ENCODE measurements at regions not wholly inside any gene's neighbourhood (a gene's known extent, or its start where the extent isn't known, plus 50 kb on each side); places are given as distances from the start of the nearest gene placed in this dataset.

DNA sequence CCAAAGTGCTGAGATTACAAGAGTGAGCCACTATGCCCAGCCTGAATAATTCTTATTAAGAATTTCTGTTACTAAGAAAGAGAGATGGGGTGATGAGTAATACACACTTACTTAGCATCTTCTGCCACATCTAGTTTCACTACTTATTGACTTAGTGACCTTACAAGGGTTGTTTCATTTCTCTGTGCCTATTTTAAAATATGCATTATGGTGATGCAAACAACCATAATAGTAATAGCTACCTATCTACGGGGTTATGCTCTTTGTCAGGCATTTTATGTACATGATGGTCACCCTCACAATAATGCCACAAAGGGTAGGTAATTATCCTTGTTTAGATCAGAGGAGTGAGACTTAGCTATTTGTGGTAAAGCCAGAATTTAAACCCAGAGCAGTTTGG is 499.0 kb upstream of the SGCD start:
- Histone ChIP-seq H3K4me2 (ENCODE audit: low read length) (no peak overlapping the region), H3K27ac (ENCODE audit: low read depth, low read length) (no peak overlapping the region), H3K9ac (ENCODE audit: low read length) (no peak overlapping the region), H4K20me1 (ENCODE audit: insufficient read depth, low read length) (no peaks in the 10 kb centered on the region), H3K9me3 (ENCODE audit: insufficient read depth, low read depth, low read length) (no peaks in the 10 kb centered on the region), H3K4me1 (ENCODE audit: insufficient read depth, low read length) (no peaks in the 10 kb centered on the region), H2AFZ (ENCODE audit: low read depth, low read length) (no peak overlapping the region), H3K79me2 (ENCODE audit: insufficient read depth, low read length) (no peaks in the 10 kb centered on the region), H3K27me3 (ENCODE audit: insufficient read depth, low read length) (no peaks in the 10 kb centered on the region), H3K4me3 (ENCODE audit: insufficient read depth, low read depth, low read length) (no peak overlapping the region), H3K36me3 (ENCODE audit: insufficient read depth, low read length) (no peaks in the 10 kb centered on the region)
- DNase-seq (ENCODE audit: low read depth): no peak
- H3K36me3 Mint-ChIP-seq (ENCODE audit: low read depth, unreplicated experiment): no peaks in the 10 kb centered on the region
- no peak overlapping the region for H3K4me3 Mint-ChIP-seq (ENCODE audit: unreplicated experiment)
- H3K27me3 Mint-ChIP-seq (ENCODE audit: low read depth, unreplicated experiment): peaks cover 4% of the 10 kb centered on the region
- no peaks in the 10 kb centered on the region for H3K9me3 Mint-ChIP-seq (ENCODE audit: unreplicated experiment)
- no peak overlapping the region for H3K27ac Mint-ChIP-seq (ENCODE audit: unreplicated experiment)
- no peak for TF ChIP-seq EZH2 (IDR thresholded peaks at IDR 0.05; ENCODE audit: insufficient read depth, low read length)
- TF ChIP-seq, protein P1, sequence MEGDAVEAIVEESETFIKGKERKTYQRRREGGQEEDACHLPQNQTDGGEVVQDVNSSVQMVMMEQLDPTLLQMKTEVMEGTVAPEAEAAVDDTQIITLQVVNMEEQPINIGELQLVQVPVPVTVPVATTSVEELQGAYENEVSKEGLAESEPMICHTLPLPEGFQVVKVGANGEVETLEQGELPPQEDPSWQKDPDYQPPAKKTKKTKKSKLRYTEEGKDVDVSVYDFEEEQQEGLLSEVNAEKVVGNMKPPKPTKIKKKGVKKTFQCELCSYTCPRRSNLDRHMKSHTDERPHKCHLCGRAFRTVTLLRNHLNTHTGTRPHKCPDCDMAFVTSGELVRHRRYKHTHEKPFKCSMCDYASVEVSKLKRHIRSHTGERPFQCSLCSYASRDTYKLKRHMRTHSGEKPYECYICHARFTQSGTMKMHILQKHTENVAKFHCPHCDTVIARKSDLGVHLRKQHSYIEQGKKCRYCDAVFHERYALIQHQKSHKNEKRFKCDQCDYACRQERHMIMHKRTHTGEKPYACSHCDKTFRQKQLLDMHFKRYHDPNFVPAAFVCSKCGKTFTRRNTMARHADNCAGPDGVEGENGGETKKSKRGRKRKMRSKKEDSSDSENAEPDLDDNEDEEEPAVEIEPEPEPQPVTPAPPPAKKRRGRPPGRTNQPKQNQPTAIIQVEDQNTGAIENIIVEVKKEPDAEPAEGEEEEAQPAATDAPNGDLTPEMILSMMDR (IDR thresholded peaks at IDR 0.05; ENCODE audit: insufficient read depth, low read depth, low read length): no peak
- peaks cover 8% of the 10 kb centered on the region for H3K4me1 Mint-ChIP-seq (ENCODE audit: low read depth, unreplicated experiment)
- FAIRE-seq: no peak

DNA sequence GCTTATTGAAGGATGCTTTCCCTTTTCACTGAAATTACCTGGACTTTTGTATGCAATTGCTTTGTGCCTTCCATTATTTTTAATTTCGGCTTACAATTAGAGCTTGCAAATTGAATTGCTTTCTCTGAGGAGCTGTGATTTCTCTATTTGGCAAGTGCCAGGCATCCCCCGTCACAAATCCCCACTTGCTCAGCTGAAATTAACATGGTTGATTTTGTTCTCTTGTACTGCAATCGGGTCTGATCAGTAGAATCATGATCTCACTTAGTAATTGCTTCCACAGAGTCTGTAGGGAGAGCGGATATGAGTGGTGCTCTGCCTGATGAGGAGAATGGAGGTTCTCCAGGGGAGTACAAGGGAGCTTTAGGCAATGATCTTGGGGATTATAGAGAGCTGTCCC is 495.5 kb upstream of the SGCD start:
- Histone ChIP-seq H3K9me3 (ENCODE audit: insufficient read depth, low read depth, low read length) (no peaks in the 10 kb centered on the region), H2AFZ (ENCODE audit: low read depth, low read length) (no peak overlapping the region), H3K79me2 (ENCODE audit: insufficient read depth, low read length) (no peaks in the 10 kb centered on the region), H3K9ac (ENCODE audit: low read length) (no peak overlapping the region), H3K4me3 (ENCODE audit: insufficient read depth, low read depth, low read length) (no peak overlapping the region), H4K20me1 (ENCODE audit: insufficient read depth, low read length) (no peaks in the 10 kb centered on the region), H3K27ac (ENCODE audit: low read depth, low read length) (no peak overlapping the region), H3K4me2 (ENCODE audit: low read length) (no peak overlapping the region), H3K36me3 (ENCODE audit: insufficient read depth, low read length) (no peaks in the 10 kb centered on the region), H3K4me1 (ENCODE audit: insufficient read depth, low read length) (no peaks in the 10 kb centered on the region), H3K27me3 (ENCODE audit: insufficient read depth, low read length) (no peaks in the 10 kb centered on the region)
- DNase-seq (ENCODE audit: low read depth): no peak
- Mint-ChIP-seq H3K9me3 (ENCODE audit: unreplicated experiment) (no peaks in the 10 kb centered on the region), H3K36me3 (ENCODE audit: low read depth, unreplicated experiment) (no peaks in the 10 kb centered on the region), H3K27me3 (ENCODE audit: low read depth, unreplicated experiment) (peaks cover 4% of the 10 kb centered on the region), H3K4me1 (ENCODE audit: low read depth, unreplicated experiment) (peaks cover 5% of the 10 kb centered on the region), H3K27ac (ENCODE audit: unreplicated experiment) (no peak overlapping the region), H3K4me3 (ENCODE audit: unreplicated experiment) (no peak overlapping the region)
- no peak for FAIRE-seq
- no peak for TF ChIP-seq EZH2 (IDR thresholded peaks at IDR 0.05; ENCODE audit: insufficient read depth, low read length)
- TF ChIP-seq, protein P1 (IDR thresholded peaks at IDR 0.05; ENCODE audit: insufficient read depth, low read depth, low read length): no peak

DNA sequence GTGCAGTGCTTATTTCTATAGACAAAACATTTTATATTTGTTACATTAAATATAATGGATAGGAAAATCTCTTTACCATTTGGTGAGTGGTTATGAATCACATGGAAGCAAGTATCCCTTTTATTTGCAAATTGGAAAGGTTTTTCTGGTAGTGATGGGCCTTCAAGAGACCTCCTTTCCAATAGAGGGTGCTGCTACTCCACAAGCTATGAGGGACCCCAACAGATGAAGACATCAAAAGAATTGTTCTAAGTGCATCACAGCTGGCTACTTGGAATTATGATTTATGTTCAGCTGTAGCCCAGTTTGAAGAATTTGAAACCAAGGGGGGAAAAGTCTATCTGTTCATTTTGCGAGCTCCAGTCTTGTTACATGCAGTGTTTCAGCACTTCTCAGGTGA is 493.7 kb upstream of the SGCD start:
- Mint-ChIP-seq H3K27me3 (ENCODE audit: low read depth, unreplicated experiment) (peaks cover 4% of the 10 kb centered on the region), H3K4me3 (ENCODE audit: unreplicated experiment) (no peak overlapping the region), H3K36me3 (ENCODE audit: low read depth, unreplicated experiment) (no peaks in the 10 kb centered on the region), H3K4me1 (ENCODE audit: low read depth, unreplicated experiment) (no peaks in the 10 kb centered on the region), H3K9me3 (ENCODE audit: unreplicated experiment) (no peaks in the 10 kb centered on the region), H3K27ac (ENCODE audit: unreplicated experiment) (no peak overlapping the region)
- Histone ChIP-seq H3K79me2 (ENCODE audit: insufficient read depth, low read length) (no peaks in the 10 kb centered on the region), H3K9me3 (ENCODE audit: insufficient read depth, low read depth, low read length) (no peaks in the 10 kb centered on the region), H3K4me2 (ENCODE audit: low read length) (no peak overlapping the region), H3K36me3 (ENCODE audit: insufficient read depth, low read length) (no peaks in the 10 kb centered on the region), H2AFZ (ENCODE audit: low read depth, low read length) (no peak overlapping the region), H3K4me1 (ENCODE audit: insufficient read depth, low read length) (no peaks in the 10 kb centered on the region), H3K9ac (ENCODE audit: low read length) (no peak overlapping the region), H3K27ac (ENCODE audit: low read depth, low read length) (no peak overlapping the region), H3K4me3 (ENCODE audit: insufficient read depth, low read depth, low read length) (no peak overlapping the region), H4K20me1 (ENCODE audit: insufficient read depth, low read length) (no peaks in the 10 kb centered on the region), H3K27me3 (ENCODE audit: insufficient read depth, low read length) (no peaks in the 10 kb centered on the region)
- TF ChIP-seq EZH2 (IDR thresholded peaks at IDR 0.05; ENCODE audit: insufficient read depth, low read length): no peak
- TF ChIP-seq, protein P1 (IDR thresholded peaks at IDR 0.05; ENCODE audit: insufficient read depth, low read depth, low read length): no peak
- FAIRE-seq (no peak), DNase-seq (ENCODE audit: low read depth) (no peak)

All from astrocyte (in vitro differentiated cells and primary cell).